ENCODE measurements at regions not wholly inside any gene's neighbourhood (a gene's known extent, or its start where the extent isn't known, plus 50 kb on each side); places are given as distances from the start of the nearest gene placed in this dataset.
"Not testable (repeated sequence)": the region's sequence is repeated elsewhere in the genome, so short reads cannot be mapped to it uniquely, and the experiment has no call there.

DNA sequence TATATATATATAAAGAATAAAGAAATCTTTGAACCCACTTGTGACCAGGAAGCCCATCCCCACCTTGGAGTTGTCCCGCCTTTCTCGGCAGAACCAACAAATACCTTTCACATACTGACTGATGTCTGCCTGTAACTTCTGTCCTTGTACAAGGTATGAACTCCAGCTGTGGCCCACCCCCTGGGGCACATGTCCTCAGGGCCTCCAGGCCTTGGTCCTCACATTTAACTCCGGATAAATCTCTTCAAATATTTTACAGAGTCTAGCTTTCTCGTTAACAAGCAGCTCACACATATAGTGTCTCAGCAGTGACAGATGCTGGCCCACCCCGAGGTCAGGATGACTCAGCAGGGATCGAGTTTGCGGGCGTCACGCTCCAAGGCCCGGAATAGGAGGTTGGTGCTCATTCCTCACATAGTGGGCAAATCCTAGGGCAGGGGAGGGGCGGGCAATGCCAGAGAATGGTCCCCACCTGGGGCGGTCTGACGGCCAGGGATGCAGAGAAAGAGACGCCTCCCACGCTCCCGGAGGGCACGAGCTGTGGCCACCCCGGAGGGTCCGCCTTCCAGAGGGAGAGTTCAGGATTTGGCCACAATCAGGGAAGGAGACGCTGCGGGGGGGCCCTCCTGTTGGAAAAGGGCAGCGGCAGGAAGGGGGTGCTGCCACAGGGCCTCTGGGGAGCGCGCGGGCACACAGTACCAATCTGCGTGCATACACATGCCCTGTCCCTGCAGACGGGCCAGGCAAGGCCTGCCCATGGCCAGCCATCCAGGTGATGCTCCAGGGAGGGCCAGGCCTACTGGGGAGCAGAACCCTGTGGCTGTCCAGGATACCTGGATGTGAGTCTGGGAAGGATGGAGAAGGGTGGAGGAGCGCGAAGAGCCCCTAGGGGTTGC, 87.8 kb upstream of the METTL9 start:
- TF ChIP-seq TAF1 (IDR thresholded peaks at IDR 0.05; ENCODE audit: low read depth), result not testable (repeated sequence)
- TF ChIP-seq, protein P1, sequence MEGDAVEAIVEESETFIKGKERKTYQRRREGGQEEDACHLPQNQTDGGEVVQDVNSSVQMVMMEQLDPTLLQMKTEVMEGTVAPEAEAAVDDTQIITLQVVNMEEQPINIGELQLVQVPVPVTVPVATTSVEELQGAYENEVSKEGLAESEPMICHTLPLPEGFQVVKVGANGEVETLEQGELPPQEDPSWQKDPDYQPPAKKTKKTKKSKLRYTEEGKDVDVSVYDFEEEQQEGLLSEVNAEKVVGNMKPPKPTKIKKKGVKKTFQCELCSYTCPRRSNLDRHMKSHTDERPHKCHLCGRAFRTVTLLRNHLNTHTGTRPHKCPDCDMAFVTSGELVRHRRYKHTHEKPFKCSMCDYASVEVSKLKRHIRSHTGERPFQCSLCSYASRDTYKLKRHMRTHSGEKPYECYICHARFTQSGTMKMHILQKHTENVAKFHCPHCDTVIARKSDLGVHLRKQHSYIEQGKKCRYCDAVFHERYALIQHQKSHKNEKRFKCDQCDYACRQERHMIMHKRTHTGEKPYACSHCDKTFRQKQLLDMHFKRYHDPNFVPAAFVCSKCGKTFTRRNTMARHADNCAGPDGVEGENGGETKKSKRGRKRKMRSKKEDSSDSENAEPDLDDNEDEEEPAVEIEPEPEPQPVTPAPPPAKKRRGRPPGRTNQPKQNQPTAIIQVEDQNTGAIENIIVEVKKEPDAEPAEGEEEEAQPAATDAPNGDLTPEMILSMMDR (IDR thresholded peaks at IDR 0.05; ENCODE audit: poor library complexity, severe bottlenecking), result not testable (repeated sequence)
